Endothelial cell of umbilical vein (primary cell): ENCODE measurements at regions not wholly inside any gene's neighbourhood (a gene's known extent, or its start where the extent isn't known, plus 50 kb on each side); places are given as distances from the start of the nearest gene placed in this dataset.

ENCODE experiments used
- BruUV-seq: library from RNA; stranded (reverse); fragments of 400-500 nt; replicated peaks from 2 replicates; lab custom pipeline; 2021; lab: Mats Ljungman, UMichigan
- CTCF ChIA-PET: fragments of 300-600, 350-600 bp; sonication (Branson Sonifier 250); formaldehyde crosslinking; loops from one replicate; lab custom pipeline; 2021; ENCODE audit warnings: antibody characterized with exemption, inconsistent platforms; lab: Charles Lee
- POLR2A ChIA-PET: fragments of 300-600, 350-600 bp; sonication (Branson Sonifier 250); formaldehyde crosslinking; loops from one replicate; lab custom pipeline; 2021; ENCODE audit warnings: antibody characterized with exemption, inconsistent platforms; lab: Charles Lee
- DNase-seq: peaks from one replicate; pipeline ENCODE4 v3.0.0-alpha.2; 2011; ENCODE audit warnings: low read depth, low spot score
- FAIRE-seq: peaks from 2 replicates; lab custom pipeline; 2011; peaks lifted over from hg19 to GRCh38; lab: Jason Lieb, UNC
- H2AFZ ChIP-seq: 2 replicates; pipeline ENCODE4 v1.6.0; 2012; ENCODE audit warnings: low read depth, low read length, control low read depth, inconsistent platforms
- H3K27ac ChIP-seq: 2 replicates; pipeline ENCODE4 v1.5.1; 2011; ENCODE audit warnings: low read depth, mild to moderate bottlenecking, control low read depth, low read length, moderate library complexity; ENCODE audit not compliant: insufficient read depth
- H3K27me3 ChIP-seq, 2 experiments: 2 replicates each; pipeline versions ENCODE4 v1.6.0 to v1.6.1; 2011; ENCODE audit warnings: low read length in 2 of 2, mixed read lengths in 1 of 2; ENCODE audit not compliant: control insufficient read depth in 2 of 2, insufficient read depth in 2 of 2
- H3K36me3 ChIP-seq, 2 experiments: 2 replicates in 1 of 2; 3 replicates in 1 of 2; pipeline ENCODE4 v1.5.1; 2011; ENCODE audit warnings: low read length in 2 of 2, mild to moderate bottlenecking in 1 of 2, moderate library complexity in 1 of 2; ENCODE audit not compliant: control insufficient read depth in 2 of 2, insufficient read depth in 2 of 2; ENCODE audit errors: extremely low read depth in 1 of 2
- H3K4me1 ChIP-seq: 3 replicates; pipeline ENCODE4 v1.5.1; 2011; ENCODE audit warnings: mild to moderate bottlenecking, low read length; ENCODE audit not compliant: control insufficient read depth, insufficient read depth; ENCODE audit errors: extremely low read depth
- H3K4me2 ChIP-seq: 2 replicates; pipeline ENCODE4 v1.6.1; 2011; ENCODE audit warnings: low read length, control low read depth, mixed read lengths; ENCODE audit not compliant: insufficient read depth
- H3K4me3 ChIP-seq, 3 experiments: fragments of 200-600 bp in 1 of 3; sonication (generic), shearing (Covaris generic) in 1 of 3; replicated peaks in 1 of 3; 2 replicates each; pipeline ENCODE4 v1.5.1; 2011 to 2016; ENCODE audit warnings: control low read depth in 3 of 3, low read length in 3 of 3, mild to moderate bottlenecking in 2 of 3, inconsistent platforms in 1 of 3, low read depth in 1 of 3, moderate library complexity in 1 of 3; ENCODE audit not compliant: insufficient read depth in 1 of 3
- H3K79me2 ChIP-seq: 2 replicates; pipeline ENCODE4 v1.6.0; 2012; ENCODE audit warnings: low read length, inconsistent platforms; ENCODE audit not compliant: control insufficient read depth, insufficient read depth
- H3K9ac ChIP-seq: replicated peaks from 2 replicates; pipeline ENCODE3; 2011; ENCODE audit warnings: low read length, control low read depth; ENCODE audit not compliant: insufficient read depth; ENCODE audit errors: extremely low read depth
- H3K9me1 ChIP-seq: replicated peaks from 3 replicates; pipeline ENCODE4 v1.6.0; 2011; ENCODE audit warnings: mild to moderate bottlenecking, low read length; ENCODE audit not compliant: control insufficient read depth, insufficient read depth; ENCODE audit errors: extremely low read depth
- H3K9me3 ChIP-seq: replicated peaks from 2 replicates; pipeline ENCODE4 v1.5.1; 2012; ENCODE audit warnings: low read length, inconsistent platforms; ENCODE audit not compliant: control insufficient read depth, insufficient read depth
- H4K20me1 ChIP-seq: replicated peaks from 2 replicates; pipeline ENCODE3; 2011; ENCODE audit warnings: mild to moderate bottlenecking, low read length; ENCODE audit not compliant: control insufficient read depth, insufficient read depth; ENCODE audit errors: extremely low read depth
- EZH2 ChIP-seq: IDR thresholded peaks from 2 replicates; pipeline ENCODE4 v1.6.1; 2012; ENCODE audit warnings: borderline replicate concordance, low read depth, mild to moderate bottlenecking, moderate library complexity, low read length, inconsistent platforms; ENCODE audit not compliant: severe bottlenecking
- FOS ChIP-seq: IDR thresholded peaks from 2 replicates; pipeline ENCODE4 v1.6.1; 2011; ENCODE audit warnings: mild to moderate bottlenecking, low read length, moderate library complexity, borderline replicate concordance; ENCODE audit not compliant: insufficient read depth
- GATA2 ChIP-seq: IDR thresholded peaks from 2 replicates; pipeline ENCODE4 v1.7.0; 2011; ENCODE audit warnings: low read depth, mild to moderate bottlenecking, moderate library complexity, mixed read lengths, low read length; ENCODE audit not compliant: insufficient read length, insufficient read depth
- JUN ChIP-seq: IDR thresholded peaks from 2 replicates; pipeline ENCODE4 v1.6.1; 2011; ENCODE audit warnings: borderline replicate concordance, low read depth; ENCODE audit not compliant: insufficient read length, insufficient read depth
- MYC ChIP-seq: IDR thresholded peaks from one replicate; pipeline ENCODE4 v1.6.1; 2011; ENCODE audit warnings: mild to moderate bottlenecking, low read depth, low read length
- POLR2A ChIP-seq: IDR thresholded peaks from 2 replicates; pipeline ENCODE4 v1.6.1; 2012; ENCODE audit warnings: low read depth, mild to moderate bottlenecking, control low read depth, low read length
- POLR2AphosphoS5 ChIP-seq: IDR thresholded peaks from 2 replicates; pipeline ENCODE4 v1.6.1; 2012; ENCODE audit warnings: low read depth, mild to moderate bottlenecking, control low read depth, low read length, moderate library complexity; ENCODE audit not compliant: insufficient read depth
- dilution Hi-C: fragments of 300-500 bp; cut with MboI; formaldehyde crosslinking; loops from one replicate; pipeline ENCODE4 v1.15.0; 2019; ENCODE audit warnings: low sequenced_read_pairs; ENCODE audit not compliant: extremely low pct_ligation_motif_present
- intact Hi-C: fragments of 100-400 bp; cut with micrococcal nuclease; formaldehyde crosslinking; loops from one replicate; pipeline ENCODE4 v1.10.0; 2022
- TF ChIP-seq, protein P1 (sequence below): IDR thresholded peaks from 2 replicates; pipeline ENCODE4 v1.6.1; 2011; ENCODE audit not compliant: insufficient read depth, insufficient read length
- TF ChIP-seq, protein P2 (sequence below), 2 donors: IDR thresholded peaks; 1 replicate in 1 of 2; 2 replicates in 1 of 2; pipeline ENCODE4 v1.5.1; 2011; ENCODE audit warnings: low read length in 2 of 2, mild to moderate bottlenecking in 2 of 2, moderate library complexity in 2 of 2, control low read depth in 1 of 2, inconsistent platforms in 1 of 2, low read depth in 1 of 2; ENCODE audit not compliant: insufficient read depth in 1 of 2; ENCODE audit errors: extremely low read depth in 1 of 2

DNA sequence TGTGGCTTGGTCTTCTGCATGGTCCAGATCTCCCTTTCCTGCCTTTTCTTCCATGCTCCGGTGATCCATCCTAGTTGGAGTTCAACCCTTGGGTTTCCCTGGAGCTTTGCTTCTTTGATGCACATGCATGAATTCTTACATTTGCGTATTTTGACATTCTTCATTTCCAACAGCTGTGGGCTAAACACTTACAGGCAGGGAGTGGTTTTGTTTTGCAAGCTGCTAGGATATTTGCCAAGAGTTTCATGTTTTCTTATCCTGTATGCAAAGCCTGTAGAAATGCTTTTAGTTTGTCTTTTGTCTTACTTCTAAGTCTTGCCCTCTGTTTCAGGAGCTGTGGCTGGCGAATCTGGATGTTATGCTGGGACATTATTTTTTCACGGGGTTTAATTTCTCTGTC is 90.3 kb upstream of the PAXBP1 start:
- no peak overlapping the region for H3K4me2 ChIP-seq
- intact Hi-C loops, result no loop called here
- no peak overlapping the region for H2AFZ ChIP-seq
- no peaks in the 10 kb centered on the region for H3K9me3 ChIP-seq
- DNase-seq, result no peak
- ChIA-PET CTCF (interaction anchor here (1.0 to 1.6 kb wide), 2 partner anchors 79 to 336 kb away, joined by 3 to 5 read pairs; no protein-coding TSS in a partner anchor), POLR2A (no interaction called here)
- no peak for TF ChIP-seq JUN
- TF ChIP-seq, protein P1, sequence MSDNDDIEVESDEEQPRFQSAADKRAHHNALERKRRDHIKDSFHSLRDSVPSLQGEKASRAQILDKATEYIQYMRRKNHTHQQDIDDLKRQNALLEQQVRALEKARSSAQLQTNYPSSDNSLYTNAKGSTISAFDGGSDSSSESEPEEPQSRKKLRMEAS, result no peak
- TF ChIP-seq GATA2, result no peak
- no peak for TF ChIP-seq POLR2A
- TF ChIP-seq EZH2, result no peak
- no peak for TF ChIP-seq MYC
- no peak for TF ChIP-seq POLR2AphosphoS5
- TF ChIP-seq, protein P2, sequence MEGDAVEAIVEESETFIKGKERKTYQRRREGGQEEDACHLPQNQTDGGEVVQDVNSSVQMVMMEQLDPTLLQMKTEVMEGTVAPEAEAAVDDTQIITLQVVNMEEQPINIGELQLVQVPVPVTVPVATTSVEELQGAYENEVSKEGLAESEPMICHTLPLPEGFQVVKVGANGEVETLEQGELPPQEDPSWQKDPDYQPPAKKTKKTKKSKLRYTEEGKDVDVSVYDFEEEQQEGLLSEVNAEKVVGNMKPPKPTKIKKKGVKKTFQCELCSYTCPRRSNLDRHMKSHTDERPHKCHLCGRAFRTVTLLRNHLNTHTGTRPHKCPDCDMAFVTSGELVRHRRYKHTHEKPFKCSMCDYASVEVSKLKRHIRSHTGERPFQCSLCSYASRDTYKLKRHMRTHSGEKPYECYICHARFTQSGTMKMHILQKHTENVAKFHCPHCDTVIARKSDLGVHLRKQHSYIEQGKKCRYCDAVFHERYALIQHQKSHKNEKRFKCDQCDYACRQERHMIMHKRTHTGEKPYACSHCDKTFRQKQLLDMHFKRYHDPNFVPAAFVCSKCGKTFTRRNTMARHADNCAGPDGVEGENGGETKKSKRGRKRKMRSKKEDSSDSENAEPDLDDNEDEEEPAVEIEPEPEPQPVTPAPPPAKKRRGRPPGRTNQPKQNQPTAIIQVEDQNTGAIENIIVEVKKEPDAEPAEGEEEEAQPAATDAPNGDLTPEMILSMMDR (IDR thresholded peaks at IDR 0.05; ENCODE audit: extremely low read depth in 1 of 2, insufficient read depth in 1 of 2, low read depth in 1 of 2, low read length in 2 of 2), result no peak
- no peak for TF ChIP-seq FOS
- H3K27ac ChIP-seq, result no peak overlapping the region
- no peaks in the 10 kb centered on the region for H4K20me1 ChIP-seq
- no TSS peak for BruUV-seq
- dilution Hi-C loops, result no loop called here
- H3K9ac ChIP-seq, result no peak overlapping the region
- H3K4me3 ChIP-seq, result no peak overlapping the region
- no peaks in the 10 kb centered on the region for H3K79me2 ChIP-seq
- peaks cover 2 to 4% of the 10 kb centered on the region in 2 experiments for H3K27me3 ChIP-seq
- FAIRE-seq, result no peak
- no peaks in the 10 kb centered on the region for H3K36me3 ChIP-seq
- no peaks in the 10 kb centered on the region for H3K9me1 ChIP-seq
- no peaks in the 10 kb centered on the region for H3K4me1 ChIP-seq
